HCT116 (cell line): ENCODE measurements at regions not wholly inside any gene's neighbourhood (a gene's known extent, or its start where the extent isn't known, plus 50 kb on each side); places are given as distances from the start of the nearest gene placed in this dataset.

ENCODE experiments used
- ATAC-seq: fragments of 200-7000 bp; cut with Tn5 transposase; 2 replicates; pipeline ENCODE4 v1.9.1; 2020; ENCODE audit warnings: mild to moderate bottlenecking, moderate library complexity
- BruUV-seq: library from RNA; stranded (reverse); fragments of 400-500 nt; replicated peaks from 2 replicates; lab custom pipeline; 2021; lab: Mats Ljungman, UMichigan
- CTCF ChIA-PET: fragments of 300-600 bp; sonication (Branson Sonifier 250); formaldehyde crosslinking; loops from one replicate; lab custom pipeline; 2021; ENCODE audit warnings: antibody characterized with exemption; lab: Charles Lee
- POLR2A ChIA-PET: fragments of 300-600, 350-600 bp; sonication (Branson Sonifier 250); formaldehyde crosslinking; loops from one replicate; lab custom pipeline; 2021; ENCODE audit warnings: antibody characterized with exemption; lab: Charles Lee
- RAD21 ChIA-PET, 2 experiments: fragments of 300-600 bp; sonication (Branson Sonifier 250); formaldehyde crosslinking; loops; one replicate each; lab custom pipeline; 2023; ENCODE audit warnings: low total read pairs in 2 of 2; ENCODE audit not compliant: uncharacterized antibody in 2 of 2, unreplicated experiment in 2 of 2, low non-redundant PET in 1 of 2; lab: Charles Lee
- DNase-seq: peaks from one replicate; pipeline ENCODE4 v3.0.0-alpha.2; 2010; ENCODE audit warnings: low read depth, low spot score
- H2AFZ ChIP-seq: fragments of 200-600 bp; shearing (Covaris generic), sonication (generic); 2 replicates; pipeline ENCODE4 v1.6.1; 2017; ENCODE audit warnings: low read depth, mixed run types, mixed read lengths, antibody characterized with exemption, low read length; ENCODE audit not compliant: poor library complexity, severe bottlenecking
- H3K27ac ChIP-seq: 2 replicates; pipeline ENCODE4 v1.5.1; 2012; ENCODE audit warnings: low read depth, low read length
- H3K27me3 ChIP-seq: fragments of 200-600 bp; sonication (generic); 2 replicates; pipeline ENCODE4 v1.6.1; 2016; ENCODE audit warnings: mixed run types, low read length, mixed read lengths; ENCODE audit not compliant: insufficient read depth
- H3K36me3 ChIP-seq, 2 experiments: fragments of 200-500 bp in 1 of 2; fragments of 200-600 bp in 1 of 2; sonication (Bioruptor generic) in 1 of 2; sonication (generic) in 1 of 2; 2 replicates each; pipeline versions ENCODE4 v1.5.1 to v1.6.1; 2014 to 2016; ENCODE audit warnings: low read length in 2 of 2, inconsistent platforms in 1 of 2, mixed read lengths in 1 of 2, mixed run types in 1 of 2; ENCODE audit not compliant: insufficient read depth in 2 of 2, control insufficient read depth in 1 of 2
- H3K4me1 ChIP-seq, 2 experiments: fragments of 200-600 bp in 1 of 2; sonication (generic) in 1 of 2; 2 replicates each; pipeline versions ENCODE4 v1.5.1 to v1.6.1; 2012 to 2017; ENCODE audit warnings: low read length in 2 of 2, inconsistent platforms in 1 of 2, mild to moderate bottlenecking in 1 of 2, mixed read lengths in 1 of 2, mixed run types in 1 of 2, moderate library complexity in 1 of 2; ENCODE audit not compliant: insufficient read depth in 2 of 2, control insufficient read depth in 1 of 2
- H3K4me2 ChIP-seq: fragments of 200-600 bp; sonication (generic); 2 replicates; pipeline ENCODE4 v1.6.1; 2017; ENCODE audit warnings: mixed run types, low read length, mixed read lengths
- H3K4me3 ChIP-seq, 2 experiments: fragments of 200-600 bp in 1 of 2; sonication (generic) in 1 of 2; replicated peaks in 1 of 2; 2 replicates each; pipeline ENCODE4 v1.5.1; 2011 to 2016; ENCODE audit warnings: low read length in 2 of 2, control low read depth in 1 of 2, low read depth in 1 of 2, mild to moderate bottlenecking in 1 of 2, mixed read lengths in 1 of 2, mixed run types in 1 of 2
- H3K79me2 ChIP-seq: fragments of 200-600 bp; sonication (generic); 2 replicates; pipeline ENCODE4 v1.6.1; 2017; ENCODE audit warnings: mild to moderate bottlenecking, mixed run types, low read length, moderate library complexity, mixed read lengths; ENCODE audit not compliant: insufficient read depth
- H3K9ac ChIP-seq: fragments of 200-600 bp; sonication (generic); 2 replicates; pipeline ENCODE4 v1.6.1; 2016; ENCODE audit warnings: low read length, mixed read lengths
- H3K9me2 ChIP-seq: fragments of 200-600 bp; sonication (generic), shearing (Covaris generic); 2 replicates; pipeline ENCODE4 v1.6.1; 2017; ENCODE audit warnings: mixed run types, mild to moderate bottlenecking, moderate library complexity; ENCODE audit not compliant: insufficient read depth
- H3K9me3 ChIP-seq, 2 experiments: fragments of 200-500 bp in 1 of 2; fragments of 200-600 bp in 1 of 2; sonication (Bioruptor generic) in 1 of 2; sonication (generic) in 1 of 2; 2 replicates each; pipeline ENCODE4 v1.6.1; 2014 to 2017; ENCODE audit warnings: low read length in 2 of 2, mixed read lengths in 2 of 2, inconsistent platforms in 1 of 2, low read depth in 1 of 2, mild to moderate bottlenecking in 1 of 2, mixed run types in 1 of 2, moderate library complexity in 1 of 2; ENCODE audit not compliant: control insufficient read depth in 1 of 2, insufficient read depth in 1 of 2
- H4K20me1 ChIP-seq: fragments of 200-600 bp; sonication (generic), shearing (Covaris generic); 2 replicates; pipeline ENCODE4 v1.6.1; 2017; ENCODE audit warnings: mixed run types, mild to moderate bottlenecking, moderate library complexity; ENCODE audit not compliant: insufficient read depth
- ATF3 ChIP-seq: IDR thresholded peaks from 2 replicates; pipeline ENCODE4 v1.6.1; 2012
- CBX3 ChIP-seq: IDR thresholded peaks from 2 replicates; pipeline ENCODE4 v1.6.1; 2012; ENCODE audit warnings: low read depth
- CEBPB ChIP-seq: IDR thresholded peaks from 2 replicates; pipeline ENCODE4 v1.6.1; 2012; ENCODE audit warnings: low read depth
- CTCF ChIP-seq, 3 experiments: fragments of 200-600 bp in 1 of 3; sonication (generic) in 1 of 3; IDR thresholded peaks in 2 of 3; conservative IDR thresholded peaks in 1 of 3; 2 replicates each; pipeline ENCODE4 v1.5.1; 2012 to 2017; ENCODE audit warnings: low read depth in 2 of 3, low read length in 2 of 3, antibody characterized with exemption in 1 of 3, borderline replicate concordance in 1 of 3, control low read depth in 1 of 3, mild to moderate bottlenecking in 1 of 3, mixed read lengths in 1 of 3, mixed run types in 1 of 3, moderate library complexity in 1 of 3; ENCODE audit not compliant: insufficient read depth in 1 of 3
- EGR1 ChIP-seq: IDR thresholded peaks from 2 replicates; pipeline ENCODE4 v1.6.1; 2012; ENCODE audit warnings: low read depth
- EZH2 ChIP-seq: fragments of 200-600 bp; sonication (generic); IDR thresholded peaks from 2 replicates; pipeline ENCODE4 v1.6.1; 2017; ENCODE audit warnings: antibody characterized with exemption, mixed run types
- EZH2phosphoT487 ChIP-seq: fragments of 200-600 bp; IDR thresholded peaks from 2 replicates; pipeline ENCODE4 v1.6.1; 2018; ENCODE audit warnings: antibody characterized with exemption, borderline replicate concordance
- MAX ChIP-seq: IDR thresholded peaks from 2 replicates; pipeline ENCODE4 v1.6.1; 2012
- REST ChIP-seq: IDR thresholded peaks from 2 replicates; pipeline ENCODE4 v1.6.1; 2012; ENCODE audit warnings: low read depth
- SIN3A ChIP-seq: IDR thresholded peaks from 2 replicates; pipeline ENCODE4 v1.6.1; 2012; ENCODE audit warnings: low read depth
- ZFX ChIP-seq: fragments of 450-650 bp; IDR thresholded peaks from 2 replicates; pipeline ENCODE4 v1.6.1; 2017
- intact Hi-C: fragments of 100-400 bp; cut with micrococcal nuclease; formaldehyde crosslinking; loops from 2 replicates; pipeline ENCODE4 v1.10.0; 2022

GRCh38 chr13:99842405-99842804 lies 129.2 kb downstream of the ZIC5 start:
- ChIA-PET RAD21 (no interaction called here), POLR2A (no interaction called here), CTCF (no interaction called here)
- BruUV-seq = no TSS peak
- no peak overlapping the region for H3K4me3 ChIP-seq
- no peak overlapping the region for H3K4me2 ChIP-seq
- no peaks in the 10 kb centered on the region for H3K36me3 ChIP-seq
- intact Hi-C loops = no loop called here
- ATAC-seq (no peak), DNase-seq (no peak)
- no peaks in the 10 kb centered on the region; the same call in 1 of the 2 replicates for H3K27me3 ChIP-seq
- H3K79me2 ChIP-seq = no peaks in the 10 kb centered on the region
- no peak overlapping the region for H3K27ac ChIP-seq
- H3K9me3 ChIP-seq = no peaks in the 10 kb centered on the region
- no peak overlapping the region for H2AFZ ChIP-seq
- H3K9me2 ChIP-seq = no peaks in the 10 kb centered on the region
- no peaks in the 10 kb centered on the region for H3K4me1 ChIP-seq
- no peaks in the 10 kb centered on the region for H4K20me1 ChIP-seq
- TF ChIP-seq EZH2 (no peak), MAX (no peak), CEBPB (no peak), ATF3 (no peak), CTCF (IDR thresholded peaks at IDR 0.05 in 2 of 3, conservative IDR thresholded peaks at IDR 0.05 in 1 of 3; ENCODE audit: borderline replicate concordance in 1 of 3, insufficient read depth in 1 of 3, low read depth in 2 of 3, low read length in 2 of 3) (no peak), CBX3 (no peak)
- H3K9ac ChIP-seq = no peak overlapping the region

- no peak overlapping the region for H3K4me2 ChIP-seq
- H3K27me3 ChIP-seq = no peaks in the 10 kb centered on the region
- ChIA-PET RAD21 (no interaction called here), POLR2A (no interaction called here), CTCF (no interaction called here)
- H3K9me3 ChIP-seq = no peaks in the 10 kb centered on the region
- no peaks in the 10 kb centered on the region for H3K9me2 ChIP-seq
- ATAC-seq = no peak
- no peaks in the 10 kb centered on the region for H3K79me2 ChIP-seq
- no TSS peak for BruUV-seq
- intact Hi-C loops = no loop called here
- no peaks in the 10 kb centered on the region for H3K36me3 ChIP-seq
- no peak overlapping the region for H3K9ac ChIP-seq
- no peak overlapping the region for H2AFZ ChIP-seq
- H3K4me1 ChIP-seq = peaks cover 0 to 6% of the 10 kb centered on the region in 2 experiments; a peak in 1 of 4 replicates
- no peaks in the 10 kb centered on the region for H4K20me1 ChIP-seq
- H3K4me3 ChIP-seq = no peak overlapping the region
- H3K27ac ChIP-seq = no peak overlapping the region
- DNase-seq = no peak
- TF ChIP-seq SIN3A = no peak
- TF ChIP-seq ATF3 = no peak
- TF ChIP-seq ZFX = no peak
- no peak for TF ChIP-seq REST
- no peak for TF ChIP-seq CTCF (IDR thresholded peaks at IDR 0.05 in 2 of 3, conservative IDR thresholded peaks at IDR 0.05 in 1 of 3; ENCODE audit: borderline replicate concordance in 1 of 3, insufficient read depth in 1 of 3, low read depth in 2 of 3, low read length in 2 of 3)
- TF ChIP-seq EZH2phosphoT487 = no peak
- TF ChIP-seq EGR1 = no peak
Measured at GRCh38 chr13:99836291-99836690, 135.3 kb downstream of the ZIC5 start.
